Progenitor cell of endocrine pancreas (in vitro differentiated cells): ENCODE measurements at regions not wholly inside any gene's neighbourhood (a gene's known extent, or its start where the extent isn't known, plus 50 kb on each side); places are given as distances from the start of the nearest gene placed in this dataset.

Experiments used
- DNase-seq: peaks from one replicate; pipeline ENCODE4 v3.0.0; 2021; ENCODE audit warnings: low spot score; ENCODE audit not compliant: unreplicated experiment
- H3K27ac Mint-ChIP-seq: 2 replicates; pipeline ENCODE4 v1.8.0; 2021; ENCODE audit warnings: mild to moderate bottlenecking, moderate library complexity, mixed read lengths
- H3K27me3 Mint-ChIP-seq: 2 replicates; pipeline ENCODE4 v1.8.0; 2021; ENCODE audit warnings: mixed read lengths
- H3K36me3 Mint-ChIP-seq: 2 replicates; pipeline ENCODE4 v1.8.0; 2022; ENCODE audit warnings: mixed read lengths; ENCODE audit not compliant: insufficient read depth
- H3K4me1 Mint-ChIP-seq: 2 replicates; pipeline ENCODE4 v1.8.0; 2021; ENCODE audit warnings: low read depth, mixed read lengths
- H3K4me3 Mint-ChIP-seq: 2 replicates; pipeline ENCODE4 v1.8.0; 2021; ENCODE audit warnings: low read depth, mild to moderate bottlenecking, moderate library complexity, mixed read lengths
- H3K9me3 Mint-ChIP-seq: 2 replicates; pipeline ENCODE4 v1.8.0; 2021; ENCODE audit warnings: low read depth, mixed read lengths
- CTCF ChIP-seq: fragments of 200-600 bp; sonication (generic); IDR thresholded peaks from one replicate; pipeline ENCODE4 v1.5.0; 2021; ENCODE audit warnings: antibody characterized with exemption, mild to moderate bottlenecking; ENCODE audit not compliant: unreplicated experiment

- Mint-ChIP-seq H3K27me3 (no peaks in the 10 kb centered on the region), H3K4me3 (no peak overlapping the region), H3K9me3 (no peaks in the 10 kb centered on the region), H3K4me1 (no peaks in the 10 kb centered on the region), H3K36me3 (no peaks in the 10 kb centered on the region), H3K27ac (no peak overlapping the region)
- no peak for DNase-seq
- no peak for TF ChIP-seq CTCF
These were observed 233.8 kb downstream of the DACT1 start for GRCh38 chr14:58871573-58871972.

- no peak for DNase-seq
- TF ChIP-seq CTCF: no peak
- no peak overlapping the region for H3K27ac Mint-ChIP-seq
- no peaks in the 10 kb centered on the region for H3K4me1 Mint-ChIP-seq
- H3K4me3 Mint-ChIP-seq: no peak overlapping the region
- no peaks in the 10 kb centered on the region for H3K9me3 Mint-ChIP-seq
- H3K36me3 Mint-ChIP-seq: no peaks in the 10 kb centered on the region
- H3K27me3 Mint-ChIP-seq: no peaks in the 10 kb centered on the region
These were observed 234.3 kb downstream of the DACT1 start for GRCh38 chr14:58872061-58872460.

- Mint-ChIP-seq H3K4me3 (no peak overlapping the region), H3K27me3 (no peaks in the 10 kb centered on the region), H3K9me3 (peaks cover under 1% of the 10 kb centered on the region), H3K36me3 (no peaks in the 10 kb centered on the region), H3K4me1 (no peaks in the 10 kb centered on the region), H3K27ac (no peak overlapping the region)
- DNase-seq: no peak
- no peak for TF ChIP-seq CTCF
These were observed 235.6 kb downstream of the DACT1 start for GRCh38 chr14:58873228-58873953.

GRCh38 chr14:58875613-58876012, 237.9 kb downstream of the DACT1 start:
- no peak for TF ChIP-seq CTCF
- H3K27ac Mint-ChIP-seq: no peak overlapping the region

GRCh38 chr14:58876608-58877007, 238.8 kb downstream of the DACT1 start:
- no peak overlapping the region for H3K27ac Mint-ChIP-seq

More at GRCh38 chr14:58875613-58876012, 237.9 kb downstream of the DACT1 start:
- no peaks in the 10 kb centered on the region for H3K36me3 Mint-ChIP-seq
- no peak for DNase-seq
- peaks cover 5% of the 10 kb centered on the region for H3K9me3 Mint-ChIP-seq
- H3K4me1 Mint-ChIP-seq: no peaks in the 10 kb centered on the region
- no peaks in the 10 kb centered on the region for H3K27me3 Mint-ChIP-seq
- H3K4me3 Mint-ChIP-seq: no peak overlapping the region

More at GRCh38 chr14:58876608-58877007, 238.8 kb downstream of the DACT1 start:
- Mint-ChIP-seq H3K9me3 (peaks cover 5% of the 10 kb centered on the region), H3K4me1 (no peaks in the 10 kb centered on the region), H3K36me3 (no peaks in the 10 kb centered on the region), H3K27me3 (no peaks in the 10 kb centered on the region), H3K4me3 (no peak overlapping the region)
- no peak for TF ChIP-seq CTCF
- DNase-seq: no peak
